HFF-Myc (cell line): ENCODE measurements at regions not wholly inside any gene's neighbourhood (a gene's known extent, or its start where the extent isn't known, plus 50 kb on each side); places are given as distances from the start of the nearest gene placed in this dataset.

Experiments used
- DNase-seq: peaks from one replicate; pipeline ENCODE4 v3.0.0-alpha.2; 2011; ENCODE audit warnings: low read depth; ENCODE audit errors: extremely low read depth
- H3K4me3 ChIP-seq: replicated peaks from 2 replicates; pipeline ENCODE4 v1.5.1; 2011; ENCODE audit warnings: low read depth, mild to moderate bottlenecking, control low read depth, low read length
- TF ChIP-seq, protein P1 (sequence below): IDR thresholded peaks from 2 replicates; pipeline ENCODE4 v1.5.1; 2012; ENCODE audit warnings: mild to moderate bottlenecking, low read depth, low read length, control low read depth; ENCODE audit errors: missing control alignments

DNA sequence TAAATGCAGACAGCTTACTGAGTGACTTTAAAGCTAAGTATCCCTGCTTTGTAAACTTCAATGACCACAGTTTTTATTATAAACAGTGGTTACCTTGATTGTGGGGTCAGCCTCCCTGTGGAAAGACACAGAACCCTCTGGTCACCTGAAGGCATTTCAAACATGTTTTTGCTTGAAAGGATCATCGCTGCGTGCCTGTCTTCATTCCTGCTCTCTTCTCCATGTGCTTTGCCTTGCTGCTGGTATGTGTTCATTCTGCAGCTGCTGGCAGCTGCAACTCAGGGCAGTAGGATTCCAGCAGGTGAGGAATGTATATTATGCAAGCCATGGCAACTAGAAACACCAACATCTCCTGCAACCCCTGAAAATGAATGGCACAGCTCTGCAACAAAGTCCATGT is 81.0 kb upstream of the VAV3 start:
- DNase-seq = no peak
- TF ChIP-seq, protein P1, sequence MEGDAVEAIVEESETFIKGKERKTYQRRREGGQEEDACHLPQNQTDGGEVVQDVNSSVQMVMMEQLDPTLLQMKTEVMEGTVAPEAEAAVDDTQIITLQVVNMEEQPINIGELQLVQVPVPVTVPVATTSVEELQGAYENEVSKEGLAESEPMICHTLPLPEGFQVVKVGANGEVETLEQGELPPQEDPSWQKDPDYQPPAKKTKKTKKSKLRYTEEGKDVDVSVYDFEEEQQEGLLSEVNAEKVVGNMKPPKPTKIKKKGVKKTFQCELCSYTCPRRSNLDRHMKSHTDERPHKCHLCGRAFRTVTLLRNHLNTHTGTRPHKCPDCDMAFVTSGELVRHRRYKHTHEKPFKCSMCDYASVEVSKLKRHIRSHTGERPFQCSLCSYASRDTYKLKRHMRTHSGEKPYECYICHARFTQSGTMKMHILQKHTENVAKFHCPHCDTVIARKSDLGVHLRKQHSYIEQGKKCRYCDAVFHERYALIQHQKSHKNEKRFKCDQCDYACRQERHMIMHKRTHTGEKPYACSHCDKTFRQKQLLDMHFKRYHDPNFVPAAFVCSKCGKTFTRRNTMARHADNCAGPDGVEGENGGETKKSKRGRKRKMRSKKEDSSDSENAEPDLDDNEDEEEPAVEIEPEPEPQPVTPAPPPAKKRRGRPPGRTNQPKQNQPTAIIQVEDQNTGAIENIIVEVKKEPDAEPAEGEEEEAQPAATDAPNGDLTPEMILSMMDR = no peak
- H3K4me3 ChIP-seq = no peak overlapping the region

DNA sequence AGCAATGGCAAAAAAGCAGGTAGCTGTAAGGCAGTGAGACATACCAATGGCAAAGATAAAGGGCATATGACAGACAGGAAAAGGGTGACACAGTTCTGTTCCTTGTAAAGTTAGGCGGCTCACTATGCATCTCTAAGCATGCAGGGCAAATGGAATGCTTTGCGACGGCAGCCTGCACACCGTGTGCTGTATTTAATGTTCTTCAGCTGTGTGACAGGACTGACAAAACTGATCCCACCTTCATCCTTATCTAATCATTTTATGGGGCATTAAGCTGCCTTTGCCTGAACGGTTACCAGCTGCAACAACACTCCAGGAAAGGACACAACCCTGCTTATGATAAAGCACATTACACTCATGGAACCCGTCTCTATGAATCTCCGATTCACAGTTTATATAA is 80.5 kb upstream of the VAV3 start:
- H3K4me3 ChIP-seq = no peak overlapping the region
- TF ChIP-seq, protein P1 = no peak
- no peak for DNase-seq

DNA sequence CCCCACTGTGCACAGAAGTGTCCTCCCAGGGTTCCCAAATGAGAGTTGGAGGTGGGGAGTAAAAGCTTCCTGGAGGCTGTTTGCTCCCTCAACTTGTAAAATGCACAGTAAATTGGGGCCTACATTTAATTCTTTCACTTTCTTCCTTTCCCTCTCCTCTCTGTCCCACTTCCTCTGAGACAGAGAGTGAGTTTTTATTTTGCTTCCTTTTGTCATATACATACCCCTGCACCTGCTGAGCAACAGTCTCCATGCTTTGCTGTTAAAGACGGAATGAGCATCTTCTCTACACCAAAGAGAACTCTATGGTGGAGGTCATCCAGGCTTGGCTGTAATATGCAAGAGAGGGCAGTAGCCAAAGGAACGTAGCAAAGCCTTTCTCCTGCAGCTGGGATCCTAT is 79.3 kb upstream of the VAV3 start:
- no peak overlapping the region for H3K4me3 ChIP-seq
- TF ChIP-seq, protein P1 = no peak
- no peak for DNase-seq

DNA sequence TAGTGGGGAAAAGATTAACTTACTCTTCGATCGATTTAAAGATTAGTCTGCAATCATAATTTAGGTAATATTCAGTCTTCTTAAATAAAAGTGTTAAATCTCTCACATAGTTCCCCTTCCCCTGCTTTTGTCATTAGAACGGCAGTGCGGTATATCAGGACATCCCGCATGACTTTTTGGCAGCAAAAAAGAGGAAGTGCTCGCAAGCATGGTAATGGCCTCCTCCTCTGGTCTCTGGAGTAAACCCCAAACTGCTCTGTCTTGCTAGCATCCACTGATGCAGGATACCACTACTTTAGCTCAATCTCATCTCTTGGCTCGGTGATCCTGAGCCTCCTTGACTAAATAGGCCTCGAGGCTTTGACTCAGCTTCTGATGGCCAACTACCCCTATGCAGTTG is 78.7 kb upstream of the VAV3 start:
- H3K4me3 ChIP-seq = no peak overlapping the region
- TF ChIP-seq, protein P1 = no peak
- no peak for DNase-seq

DNA sequence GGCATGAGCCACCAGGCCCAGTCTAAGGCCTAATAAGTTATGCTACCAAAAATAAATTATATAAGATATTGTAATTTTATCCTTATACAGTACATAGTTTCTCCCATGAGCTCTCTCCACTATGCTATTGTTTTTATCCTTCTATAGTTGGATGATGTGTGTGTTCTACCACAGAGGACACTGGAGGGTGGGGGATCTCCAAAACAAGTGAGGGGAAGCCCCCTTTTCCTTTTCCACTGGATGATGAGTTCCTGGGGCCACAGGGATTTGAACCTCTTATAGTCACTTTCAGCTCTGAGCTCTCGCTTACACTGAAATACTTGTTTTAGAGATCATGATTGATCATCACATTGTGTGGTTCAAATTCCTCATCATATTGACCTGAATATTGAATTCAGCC is 77.6 kb upstream of the VAV3 start:
- no peak for DNase-seq
- TF ChIP-seq, protein P1 = no peak
- no peak overlapping the region for H3K4me3 ChIP-seq

DNA sequence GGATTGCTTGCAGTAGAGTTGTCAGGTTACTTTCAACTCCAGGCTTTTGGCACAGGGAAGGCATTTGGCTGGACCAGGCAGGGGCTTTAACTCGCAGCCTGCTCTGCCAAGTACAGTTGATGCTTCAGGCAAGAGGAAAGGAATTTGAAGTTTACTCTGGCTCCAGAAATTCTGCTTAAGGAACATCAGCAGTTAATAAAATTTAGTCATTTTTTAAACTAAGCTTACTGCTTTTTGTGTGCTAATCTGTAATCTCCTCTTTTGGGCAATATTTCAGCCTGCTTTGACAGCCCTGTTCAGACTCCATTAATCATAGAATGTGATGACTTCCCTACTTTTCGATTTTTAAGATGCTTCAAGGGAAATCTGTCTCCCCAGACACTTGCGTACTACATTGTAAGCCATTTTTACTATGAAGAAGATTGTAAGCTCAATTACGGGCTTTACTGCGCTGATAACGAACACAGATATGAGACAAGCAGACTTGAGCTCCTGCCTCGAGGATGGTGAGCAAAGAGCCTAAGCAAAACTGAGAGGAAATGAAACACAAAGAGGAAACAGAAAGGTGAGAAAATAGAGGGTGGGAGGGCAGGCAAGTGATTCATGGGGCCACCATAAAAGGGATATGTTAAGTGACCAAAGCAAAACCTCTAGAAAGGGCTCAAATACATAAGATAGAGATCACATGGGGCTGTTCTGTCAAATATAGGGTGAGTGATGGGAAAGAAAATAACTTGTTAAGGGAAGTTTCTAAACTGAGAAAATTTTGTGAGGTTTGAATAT is 76.6 kb upstream of the VAV3 start:
- DNase-seq = no peak
- TF ChIP-seq, protein P1 = no peak
- H3K4me3 ChIP-seq = no peak overlapping the region
